ENCODE measurements at regions not wholly inside any gene's neighbourhood (a gene's known extent, or its start where the extent isn't known, plus 50 kb on each side); places are given as distances from the start of the nearest gene placed in this dataset.

GRCh38 chr9:32306006-32306405 is 78.4 kb upstream of the ACO1 start:
- Histone ChIP-seq H3K27me3 (ENCODE audit: control insufficient read depth, insufficient read depth, low read length) (no peaks in the 10 kb centered on the region), H3K4me3 (ENCODE audit: low read depth, low read length) (no peak overlapping the region), H3K36me3 (ENCODE audit: control insufficient read depth, insufficient read depth, low read length) (no peaks in the 10 kb centered on the region)
- TF ChIP-seq, protein P1, sequence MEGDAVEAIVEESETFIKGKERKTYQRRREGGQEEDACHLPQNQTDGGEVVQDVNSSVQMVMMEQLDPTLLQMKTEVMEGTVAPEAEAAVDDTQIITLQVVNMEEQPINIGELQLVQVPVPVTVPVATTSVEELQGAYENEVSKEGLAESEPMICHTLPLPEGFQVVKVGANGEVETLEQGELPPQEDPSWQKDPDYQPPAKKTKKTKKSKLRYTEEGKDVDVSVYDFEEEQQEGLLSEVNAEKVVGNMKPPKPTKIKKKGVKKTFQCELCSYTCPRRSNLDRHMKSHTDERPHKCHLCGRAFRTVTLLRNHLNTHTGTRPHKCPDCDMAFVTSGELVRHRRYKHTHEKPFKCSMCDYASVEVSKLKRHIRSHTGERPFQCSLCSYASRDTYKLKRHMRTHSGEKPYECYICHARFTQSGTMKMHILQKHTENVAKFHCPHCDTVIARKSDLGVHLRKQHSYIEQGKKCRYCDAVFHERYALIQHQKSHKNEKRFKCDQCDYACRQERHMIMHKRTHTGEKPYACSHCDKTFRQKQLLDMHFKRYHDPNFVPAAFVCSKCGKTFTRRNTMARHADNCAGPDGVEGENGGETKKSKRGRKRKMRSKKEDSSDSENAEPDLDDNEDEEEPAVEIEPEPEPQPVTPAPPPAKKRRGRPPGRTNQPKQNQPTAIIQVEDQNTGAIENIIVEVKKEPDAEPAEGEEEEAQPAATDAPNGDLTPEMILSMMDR (IDR thresholded peaks at IDR 0.05; ENCODE audit: insufficient read depth, low read length, poor library complexity, severe bottlenecking) = no peak
- no peak for DNase-seq (ENCODE audit: low read depth)

DNA sequence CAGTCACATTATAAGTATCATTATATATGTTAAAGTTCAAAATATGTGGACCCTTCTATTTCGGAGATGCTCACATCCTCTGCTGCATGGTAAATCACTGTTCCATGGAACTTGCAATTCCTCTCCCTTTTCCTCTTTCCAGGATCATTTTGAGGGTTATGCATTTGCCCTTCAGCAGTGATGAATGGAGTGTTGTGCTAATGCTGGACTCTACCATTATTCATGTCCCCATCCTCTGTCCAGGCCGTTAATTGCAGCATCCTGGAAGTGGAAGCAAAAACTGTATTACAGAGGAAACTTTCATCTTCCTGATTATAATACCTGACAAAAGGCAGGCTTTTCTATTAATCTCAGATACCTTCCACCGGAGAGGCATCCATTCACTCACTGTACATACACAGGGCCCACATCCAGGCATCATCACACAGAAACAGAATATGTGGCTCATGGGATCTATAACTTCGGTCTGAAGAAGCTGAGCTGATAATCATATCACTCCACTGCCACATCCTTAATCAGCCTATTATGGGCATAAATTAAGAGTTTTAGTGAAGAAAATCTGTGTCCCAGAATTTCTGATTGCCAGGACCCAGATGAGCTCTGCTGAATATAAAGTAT is 65.0 kb upstream of the ACO1 start:
- Histone ChIP-seq H3K36me3 (ENCODE audit: control insufficient read depth, insufficient read depth, low read length) (no peaks in the 10 kb centered on the region), H3K4me3 (ENCODE audit: low read depth, low read length) (no peak overlapping the region), H3K27me3 (ENCODE audit: control insufficient read depth, insufficient read depth, low read length) (no peaks in the 10 kb centered on the region)
- TF ChIP-seq, protein P1 (IDR thresholded peaks at IDR 0.05; ENCODE audit: insufficient read depth, low read length, poor library complexity, severe bottlenecking) = no peak
- DNase-seq (ENCODE audit: low read depth) = no peak

DNA sequence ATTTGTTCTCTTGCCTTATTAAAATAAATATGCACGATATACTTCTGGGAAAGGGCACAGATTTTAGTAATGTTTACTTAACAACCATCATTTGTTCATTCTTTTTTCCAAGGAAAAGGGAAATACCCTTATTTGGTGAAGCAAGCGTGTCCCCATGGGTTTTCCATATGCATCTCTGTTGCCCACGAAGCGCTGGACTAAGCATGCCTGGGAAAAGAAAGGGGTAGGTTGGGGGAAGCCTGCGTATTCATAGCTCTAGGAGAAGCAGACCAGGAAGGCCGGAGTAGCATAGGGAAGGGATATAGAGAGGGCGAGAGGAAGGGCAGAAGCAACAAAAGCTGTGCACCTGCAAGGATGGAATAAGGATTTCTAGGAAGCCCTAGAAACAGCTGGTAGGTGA is 61.8 kb upstream of the ACO1 start:
- Histone ChIP-seq H3K27me3 (ENCODE audit: control insufficient read depth, insufficient read depth, low read length) (no peaks in the 10 kb centered on the region), H3K4me3 (ENCODE audit: low read depth, low read length) (no peak overlapping the region), H3K36me3 (ENCODE audit: control insufficient read depth, insufficient read depth, low read length) (no peaks in the 10 kb centered on the region)
- DNase-seq (ENCODE audit: low read depth) = no peak
- TF ChIP-seq, protein P1 (IDR thresholded peaks at IDR 0.05; ENCODE audit: insufficient read depth, low read length, poor library complexity, severe bottlenecking) = no peak

GRCh38 chr9:32326146-32326545 is 58.3 kb upstream of the ACO1 start:
- no peak for DNase-seq (ENCODE audit: low read depth)
- Histone ChIP-seq H3K36me3 (ENCODE audit: control insufficient read depth, insufficient read depth, low read length) (no peaks in the 10 kb centered on the region), H3K4me3 (ENCODE audit: low read depth, low read length) (no peak overlapping the region), H3K27me3 (ENCODE audit: control insufficient read depth, insufficient read depth, low read length) (no peaks in the 10 kb centered on the region)
- TF ChIP-seq, protein P1 (IDR thresholded peaks at IDR 0.05; ENCODE audit: insufficient read depth, low read length, poor library complexity, severe bottlenecking) = no peak

GRCh38 chr9:32331240-32331639 is 53.2 kb upstream of the ACO1 start:
- Histone ChIP-seq H3K36me3 (ENCODE audit: control insufficient read depth, insufficient read depth, low read length) (no peaks in the 10 kb centered on the region), H3K27me3 (ENCODE audit: control insufficient read depth, insufficient read depth, low read length) (peaks cover 2% of the 10 kb centered on the region), H3K4me3 (ENCODE audit: low read depth, low read length) (no peak overlapping the region)
- DNase-seq (ENCODE audit: low read depth) = no peak
- TF ChIP-seq, protein P1 (IDR thresholded peaks at IDR 0.05; ENCODE audit: insufficient read depth, low read length, poor library complexity, severe bottlenecking) = no peak

DNA sequence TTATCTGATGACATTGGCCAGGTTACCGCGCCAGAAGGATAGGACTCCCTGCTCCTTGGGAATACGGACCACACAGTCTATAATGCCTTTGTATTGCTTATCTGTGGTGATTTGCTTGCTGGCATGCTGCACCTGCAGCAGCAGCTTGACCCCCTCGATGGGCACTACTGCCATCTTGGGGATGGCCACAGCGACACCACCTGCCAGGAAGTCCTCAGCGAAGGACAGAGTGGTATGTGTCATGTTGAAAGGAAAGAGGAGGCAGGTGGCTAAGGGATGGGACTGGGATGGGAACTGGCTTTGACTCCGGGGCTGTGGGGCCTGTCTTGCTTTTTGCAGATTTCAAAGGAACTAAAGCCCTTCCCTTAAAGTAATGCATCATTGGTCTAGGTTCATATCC is 50.3 kb upstream of the ACO1 start:
- TF ChIP-seq, protein P1 (IDR thresholded peaks at IDR 0.05; ENCODE audit: insufficient read depth, low read length, poor library complexity, severe bottlenecking) = no peak
- peaks cover 2% of the 10 kb centered on the region for H3K27me3 ChIP-seq (ENCODE audit: control insufficient read depth, insufficient read depth, low read length)
- no peak for DNase-seq (ENCODE audit: low read depth)

More for the DNA sequence above, 50.3 kb upstream of the ACO1 start:
- no peak overlapping the region for H3K4me3 ChIP-seq (ENCODE audit: low read depth, low read length)
- H3K36me3 ChIP-seq (ENCODE audit: control insufficient read depth, insufficient read depth, low read length) = no peaks in the 10 kb centered on the region

Measured in kidney epithelial cell (primary cell).